HT1080 (cell line): ENCODE measurements at regions not wholly inside any gene's neighbourhood (a gene's known extent, or its start where the extent isn't known, plus 50 kb on each side); places are given as distances from the start of the nearest gene placed in this dataset.
"Not testable (repeated sequence)": the region's sequence is repeated elsewhere in the genome, so short reads cannot be mapped to it uniquely, and the experiment has no call there.

Experiments used
- DNase-seq: peaks from one replicate; pipeline ENCODE4 v3.0.0-alpha.2; 2015; ENCODE audit warnings: low read depth

DNA sequence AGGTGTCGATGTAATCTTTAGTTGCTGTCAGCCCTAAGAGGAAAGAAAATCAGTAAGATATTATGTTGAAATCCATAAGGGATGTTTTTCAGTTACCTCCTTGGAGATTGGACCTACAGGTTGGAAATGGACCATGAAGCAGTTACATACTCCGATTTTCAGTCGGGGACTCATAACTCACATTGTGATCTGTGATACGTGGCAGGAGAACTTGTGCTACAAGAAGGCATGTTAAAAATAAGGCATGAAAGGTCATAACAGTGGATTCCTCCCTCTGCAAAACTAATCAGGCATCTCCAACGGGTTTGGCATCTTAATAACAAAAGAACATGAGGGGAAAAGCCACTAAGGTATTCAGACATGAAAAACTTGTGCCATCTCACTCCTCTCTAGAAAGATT, 111.2 kb upstream of the CACHD1 start:
- no peak for DNase-seq

- no peak for DNase-seq
These were observed 108.0 kb upstream of the CACHD1 start for GRCh38 chr1:64361974-64362373.

DNA sequence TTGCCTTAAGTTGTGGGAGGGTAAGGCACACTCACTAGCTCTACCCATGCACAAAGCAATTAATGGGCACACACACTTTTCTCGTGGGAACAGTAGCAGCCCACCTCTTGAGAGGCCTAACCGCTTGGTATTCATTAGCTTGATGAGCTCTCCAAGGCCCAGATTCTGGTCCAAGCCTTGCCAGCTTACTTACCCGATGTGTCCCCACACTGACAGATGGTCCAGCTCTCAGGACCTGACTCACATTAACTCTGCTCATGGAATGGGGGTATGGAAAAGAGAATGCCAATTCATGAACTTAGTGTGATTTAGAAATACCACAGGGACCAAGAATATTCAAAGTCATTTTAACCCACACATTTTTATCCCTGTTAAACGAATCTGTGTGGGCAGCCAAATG, 106.8 kb upstream of the CACHD1 start:
- DNase-seq, result no peak

GRCh38 chr1:64363616-64364015, 106.3 kb upstream of the CACHD1 start:
- no peak for DNase-seq

GRCh38 chr1:64366821-64367220, 103.1 kb upstream of the CACHD1 start:
- DNase-seq, result no peak

- no peak for DNase-seq
These were observed 101.6 kb upstream of the CACHD1 start for GRCh38 chr1:64368344-64368743.

- no peak for DNase-seq
These were observed 91.1 kb upstream of the CACHD1 start for GRCh38 chr1:64378826-64379225.

GRCh38 chr1:64387389-64388285, 82.3 kb upstream of the CACHD1 start:
- no peak for DNase-seq

GRCh38 chr1:64388336-64388735, 81.6 kb upstream of the CACHD1 start:
- no peak for DNase-seq

DNA sequence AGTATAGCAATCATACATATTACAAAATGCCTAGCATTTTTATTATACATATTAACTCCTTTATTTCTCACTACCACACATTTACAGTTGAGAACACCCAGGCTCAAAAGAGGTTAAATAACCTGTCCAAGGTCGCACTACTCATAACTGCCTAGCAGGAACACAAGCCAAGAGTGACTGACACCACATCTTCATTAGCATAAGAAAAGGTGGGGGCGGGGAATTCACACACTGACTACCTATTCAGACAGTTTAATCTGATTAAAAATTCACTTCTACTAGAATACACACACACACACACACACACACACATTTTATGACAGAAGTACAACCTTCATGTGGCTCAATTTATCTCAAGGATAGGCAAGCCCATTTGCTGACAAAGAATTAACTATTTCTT, 77.8 kb upstream of the CACHD1 start:
- no peak for DNase-seq

- no peak for DNase-seq
These were observed 76.1 kb upstream of the CACHD1 start for GRCh38 chr1:64393790-64394189.

- peak; percentile 15 for DNase-seq
These were observed 73.1 kb upstream of the CACHD1 start for GRCh38 chr1:64396817-64397216.

DNA sequence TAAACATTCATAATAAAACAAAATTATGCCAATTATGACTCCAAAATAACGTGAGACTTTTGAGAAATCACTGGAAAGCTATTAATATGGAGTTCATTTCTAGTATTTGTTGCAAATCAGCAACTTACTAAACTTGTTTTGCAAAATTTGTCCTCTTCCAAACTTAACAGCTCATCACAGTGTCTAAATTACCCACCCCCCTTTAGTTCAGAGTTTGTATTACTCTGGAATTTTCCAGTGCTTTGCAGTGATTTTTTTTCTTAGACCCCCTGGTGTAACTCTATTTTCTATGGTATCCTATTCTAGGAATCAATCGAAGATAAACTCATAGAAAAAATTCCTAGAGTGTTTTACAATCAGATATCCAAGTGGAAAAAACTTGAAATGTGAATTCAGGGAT, 72.4 kb upstream of the CACHD1 start:
- DNase-seq, result no peak

DNA sequence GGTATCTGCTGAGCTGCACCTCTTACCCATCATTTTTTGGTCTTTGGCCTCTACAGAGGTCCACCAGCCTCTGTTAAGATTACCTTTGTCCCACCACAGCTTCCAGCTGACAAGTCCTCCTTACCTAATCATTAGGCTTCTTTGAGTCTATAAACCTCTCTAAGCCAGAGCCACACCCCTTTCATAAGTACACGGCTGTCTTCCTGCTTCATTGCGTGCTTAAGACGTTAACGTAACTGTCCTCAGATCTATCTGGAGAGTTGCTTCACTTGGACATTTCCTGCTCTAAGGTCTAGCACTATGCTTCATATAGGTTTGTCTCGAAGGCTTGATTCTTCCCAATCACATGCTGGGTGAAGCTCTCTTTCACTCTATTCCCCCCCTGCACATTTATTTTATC, 71.0 kb upstream of the CACHD1 start:
- DNase-seq, result no peak

DNA sequence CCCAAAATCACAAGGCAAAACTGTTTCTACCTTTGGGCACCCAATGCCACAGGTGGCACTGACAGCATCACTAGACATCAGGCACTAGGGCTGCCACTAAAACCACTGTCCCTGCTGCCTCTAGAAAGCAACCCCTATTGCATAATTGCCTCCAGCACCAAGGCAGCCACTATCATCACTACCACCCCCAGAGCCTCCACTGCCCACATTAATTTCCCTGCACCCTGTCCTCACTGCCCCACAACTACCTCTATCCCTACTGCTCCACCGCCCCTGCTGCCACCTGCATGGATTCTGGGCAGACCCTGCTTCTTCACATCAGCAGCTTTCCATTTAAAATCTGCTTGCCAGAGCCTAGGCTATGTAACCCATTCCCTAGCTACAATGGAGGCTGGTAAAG, 68.6 kb upstream of the CACHD1 start:
- no peak for DNase-seq

GRCh38 chr1:64403331-64403730, 66.6 kb upstream of the CACHD1 start:
- DNase-seq, result peak; percentile 31

- no peak for DNase-seq
These were observed 65.7 kb upstream of the CACHD1 start for GRCh38 chr1:64404202-64404601.

DNA sequence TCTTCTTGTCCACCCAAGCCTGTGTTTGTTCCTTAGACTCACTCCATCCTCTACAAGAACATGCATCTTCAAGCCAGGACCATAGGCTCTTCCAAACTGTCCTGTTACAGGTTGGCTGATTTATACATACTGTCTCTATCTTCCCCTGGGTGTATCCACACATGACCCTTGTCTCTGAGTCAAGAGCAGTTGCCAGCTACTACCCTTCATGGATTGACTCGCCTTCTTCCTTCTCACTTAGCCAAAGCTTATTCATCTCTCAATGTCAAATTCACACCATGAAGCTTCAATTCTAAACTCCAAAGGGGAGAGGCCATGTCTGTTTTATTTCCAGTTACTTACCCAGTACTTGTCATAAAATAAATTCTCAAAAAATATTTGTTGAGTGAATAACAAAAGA, 64.1 kb upstream of the CACHD1 start:
- DNase-seq, result no peak

DNA sequence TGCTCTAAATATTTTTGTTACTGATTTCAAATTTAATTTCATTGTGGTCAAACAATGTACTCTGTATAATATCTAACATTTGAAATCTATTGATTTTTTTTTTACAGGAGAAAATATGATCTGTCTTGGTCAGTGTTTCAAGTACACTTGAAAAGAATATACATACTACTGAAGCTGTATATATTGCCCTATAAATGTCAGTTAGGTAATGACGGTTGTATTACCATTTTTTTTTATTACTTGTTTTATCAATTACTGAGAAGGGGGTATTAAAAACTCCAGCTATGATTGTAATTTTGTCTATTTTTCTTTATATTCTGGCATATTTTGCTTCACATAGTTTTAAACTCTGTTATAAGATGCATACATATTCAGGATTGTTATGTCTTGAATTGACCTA, 59.7 kb upstream of the CACHD1 start:
- no peak for DNase-seq

- DNase-seq, result not testable (repeated sequence)
These were observed 54.9 kb upstream of the CACHD1 start for GRCh38 chr1:64414855-64415546.

DNA sequence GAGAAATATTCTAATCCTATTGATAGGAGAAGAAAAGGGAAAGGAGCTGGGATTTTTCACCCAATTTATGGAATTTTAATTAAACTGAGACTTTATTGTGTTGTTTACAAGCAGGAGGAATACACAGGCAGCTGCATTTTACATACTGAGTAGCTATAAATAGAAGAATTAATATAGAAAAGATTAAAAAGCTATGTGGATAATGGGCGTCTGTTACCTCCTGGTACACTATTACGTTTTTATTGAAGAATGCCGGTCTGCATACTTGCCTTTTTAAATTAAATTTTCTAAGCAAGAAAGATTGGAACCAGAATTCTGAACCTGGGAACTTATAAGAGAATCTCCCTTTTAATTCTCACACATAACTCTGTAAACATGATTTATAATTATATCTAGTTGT, 52.1 kb upstream of the CACHD1 start:
- no peak for DNase-seq
